ENCODE measurements at regions not wholly inside any gene's neighbourhood (a gene's known extent, or its start where the extent isn't known, plus 50 kb on each side); places are given as distances from the start of the nearest gene placed in this dataset.
A peak's percentile ranks its signal among the peaks of the same experiment; 100 is the strongest.
"Not testable (repeated sequence)": the region's sequence is repeated elsewhere in the genome, so short reads cannot be mapped to it uniquely, and the experiment has no call there.

DNA sequence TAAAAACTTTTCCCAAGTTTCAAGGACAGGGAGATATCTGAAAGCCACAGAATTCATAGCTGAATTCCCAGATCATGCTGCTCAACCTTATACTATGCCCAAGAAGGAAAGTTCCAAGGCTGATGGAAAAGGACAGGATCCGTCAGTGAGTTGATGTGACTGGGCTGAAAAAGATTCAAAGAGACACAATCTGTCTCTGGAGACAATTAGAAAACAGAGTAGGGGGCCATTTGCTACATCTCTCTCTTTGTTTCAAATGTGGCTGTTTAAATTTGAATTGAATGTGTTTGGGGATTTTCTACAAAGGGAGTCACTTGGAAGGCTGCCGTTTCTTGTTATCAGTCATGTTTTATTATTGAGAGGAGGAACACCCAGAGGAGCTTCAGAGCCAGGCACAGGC lies 292.6 kb downstream of the NUF2 start:
- TF ChIP-seq POLR2AphosphoS5 (IDR thresholded peaks at IDR 0.05) = no peak
- no peak for TF ChIP-seq EP300 (IDR thresholded peaks at IDR 0.05)
- TF ChIP-seq CTCF (IDR thresholded peaks at IDR 0.05) = no peak
- no peak for TF ChIP-seq POLR2A (IDR thresholded peaks at IDR 0.05)
- H3K4me1 ChIP-seq = no peaks in the 10 kb centered on the region
- H3K27ac ChIP-seq = no peak overlapping the region
- ATAC-seq (ENCODE audit: low FRiP score in 2 of 2) (no peak), DNase-seq (no peak)
- 55 to 62% methylated on average over 2 of the region's 2 CpGs for WGBS, 2 donors
- H3K4me3 ChIP-seq = no peak overlapping the region
- no peaks in the 10 kb centered on the region for H3K9me3 ChIP-seq
- H3K27me3 ChIP-seq = no peaks in the 10 kb centered on the region
- no peaks in the 10 kb centered on the region for H3K36me3 ChIP-seq

DNA sequence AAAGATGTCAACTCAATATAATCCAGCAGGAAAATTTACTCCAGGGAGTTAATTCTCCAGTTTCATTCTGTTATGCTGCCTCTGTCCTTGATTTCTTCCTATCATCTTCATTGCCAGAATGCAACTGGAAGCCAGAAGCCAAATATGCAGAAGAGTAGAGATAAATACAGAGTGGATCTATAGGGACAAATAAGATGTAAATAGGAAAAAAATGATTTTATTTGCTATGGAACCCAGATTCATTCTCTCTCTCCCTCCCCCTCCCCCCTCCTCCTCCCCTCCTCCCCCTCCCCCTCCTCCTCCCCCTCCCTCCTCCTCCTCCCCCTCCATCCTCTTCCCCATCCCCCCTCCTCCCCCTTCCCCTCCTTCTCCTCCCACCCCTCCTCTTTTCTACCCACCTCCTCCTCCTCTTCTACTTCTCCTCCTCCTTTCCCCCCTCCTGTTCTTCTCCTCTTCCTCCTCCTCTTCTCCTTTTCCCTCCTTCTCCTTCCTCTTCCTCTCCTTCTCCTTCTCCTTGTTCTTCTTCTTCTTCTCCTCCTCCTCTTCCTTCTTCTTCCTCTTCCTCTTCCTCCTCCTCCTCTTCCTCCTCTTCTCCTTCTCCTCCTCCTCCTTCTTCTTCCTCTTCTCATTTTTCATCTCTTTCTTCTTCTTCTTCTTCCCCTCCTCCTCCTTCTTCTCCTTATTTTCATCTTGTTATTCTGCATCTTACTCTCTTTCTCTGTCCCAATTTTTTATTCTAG lies 306.4 kb downstream of the NUF2 start:
- no peaks in the 10 kb centered on the region for H3K27me3 ChIP-seq
- DNase-seq = no peak
- H3K27ac ChIP-seq = no peak overlapping the region
- no peak overlapping the region for H3K4me3 ChIP-seq
- H3K36me3 ChIP-seq = no peaks in the 10 kb centered on the region
- ATAC-seq (ENCODE audit: low FRiP score in 2 of 2) = no peak
- H3K9me3 ChIP-seq = peaks cover 0 to 8% (median 3%) of the 10 kb centered on the region in 4 donors
- no peaks in the 10 kb centered on the region for H3K4me1 ChIP-seq
- TF ChIP-seq CTCF (IDR thresholded peaks at IDR 0.05) (no peak), POLR2A (IDR thresholded peaks at IDR 0.05) (no peak), EP300 (IDR thresholded peaks at IDR 0.05) (no peak), POLR2AphosphoS5 (IDR thresholded peaks at IDR 0.05) (no peak)

- ATAC-seq (ENCODE audit: low FRiP score in 2 of 2) = no peak
- H3K9me3 ChIP-seq = peaks cover 2 to 19% (median 7%) of the 10 kb centered on the region in 4 donors
- no peak for TF ChIP-seq CTCF (IDR thresholded peaks at IDR 0.05)
- H3K27me3 ChIP-seq = no peaks in the 10 kb centered on the region
- H3K27ac ChIP-seq = no peak overlapping the region
- 90 to 93% methylated on average over 3 of the region's 3 CpGs for WGBS, 2 donors
- DNase-seq = no peak
- H3K36me3 ChIP-seq = no peaks in the 10 kb centered on the region
- H3K4me1 ChIP-seq = no peaks in the 10 kb centered on the region
- H3K4me3 ChIP-seq = no peak overlapping the region
Measured at GRCh38 chr1:163632269-163632668, 310.5 kb downstream of the NUF2 start.

- 83 to 100% methylated on average over 1 of the region's 1 CpG for WGBS, 2 donors
- no peaks in the 10 kb centered on the region for H3K4me1 ChIP-seq
- no peaks in the 10 kb centered on the region for H3K36me3 ChIP-seq
- no peak overlapping the region for H3K4me3 ChIP-seq
- H3K27me3 ChIP-seq = no peaks in the 10 kb centered on the region
- DNase-seq = no peak
- peaks cover 2 to 19% (median 7%) of the 10 kb centered on the region in 4 donors for H3K9me3 ChIP-seq
- ATAC-seq (ENCODE audit: low FRiP score in 2 of 2) = no peak
- H3K27ac ChIP-seq = no peak overlapping the region
- TF ChIP-seq EP300 (IDR thresholded peaks at IDR 0.05) (no peak), CTCF (IDR thresholded peaks at IDR 0.05) (no peak), POLR2A (IDR thresholded peaks at IDR 0.05) (no peak)
Measured at GRCh38 chr1:163633366-163633765, 311.6 kb downstream of the NUF2 start.

DNA sequence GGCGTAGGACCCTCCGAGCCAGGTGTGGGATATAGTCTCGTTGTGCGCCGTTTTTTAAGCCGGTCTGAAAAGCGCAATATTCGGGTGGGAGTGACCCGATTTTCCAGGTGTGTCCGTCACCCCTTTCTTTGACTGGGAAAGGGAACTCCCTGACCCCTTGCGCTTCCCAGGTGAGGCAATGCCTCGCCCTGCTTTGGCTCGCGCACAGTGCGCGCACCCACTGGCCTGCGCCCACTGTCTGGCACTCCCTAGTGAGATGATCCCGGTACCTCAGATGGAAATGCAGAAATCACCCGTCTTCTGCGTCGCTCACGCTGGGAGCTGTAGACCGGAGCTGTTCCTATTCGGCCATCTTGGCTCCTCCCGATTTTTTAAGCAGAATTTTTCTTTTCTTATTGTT lies 323.9 kb downstream of the NUF2 start:
- ATAC-seq (ENCODE audit: low FRiP score in 2 of 2); H3K27me3 ChIP-seq; H3K9me3 ChIP-seq; H3K4me1 ChIP-seq; H3K36me3 ChIP-seq; H3K27ac ChIP-seq; H3K4me3 ChIP-seq: not testable (repeated sequence)
- 95 to 97% methylated on average over 22 to 23 of the region's 25 CpGs for WGBS, 2 donors
- peak in 1 of 2 donors; percentile 30 for DNase-seq

Measured in upper lobe of left lung (tissue), 6 donors.